Neural cell (in vitro differentiated cells): ENCODE measurements at regions not wholly inside any gene's neighbourhood (a gene's known extent, or its start where the extent isn't known, plus 50 kb on each side); places are given as distances from the start of the nearest gene placed in this dataset.

Experiments used
- CTCF ChIP-seq: fragments of 450-650 bp; IDR thresholded peaks from 2 replicates; pipeline ENCODE4 v1.5.1; 2014; ENCODE audit warnings: antibody characterized with exemption, mild to moderate bottlenecking, moderate library complexity; ENCODE audit not compliant: poor library complexity, severe bottlenecking
- EZH2 ChIP-seq: fragments of 200-600, 300-800 bp; shearing (Covaris generic), sonication (generic); IDR thresholded peaks from 2 replicates; pipeline ENCODE4 v1.6.1; 2014; ENCODE audit warnings: antibody characterized with exemption, low read length, borderline replicate concordance, mild to moderate bottlenecking; ENCODE audit not compliant: insufficient read depth, poor library complexity, severe bottlenecking
- POLR2AphosphoS5 ChIP-seq: IDR thresholded peaks from 2 replicates; pipeline ENCODE4 v1.6.1; 2012
- RAD21 ChIP-seq: fragments of 450-650 bp; conservative IDR thresholded peaks from 2 replicates; pipeline ENCODE4 v1.6.1; 2014; ENCODE audit warnings: antibody characterized with exemption, mild to moderate bottlenecking, moderate library complexity

GRCh38 chr10:78617631-78618030 lies 451.1 kb upstream of the ZMIZ1 start:
- TF ChIP-seq EZH2 (no peak), CTCF (no peak), POLR2AphosphoS5 (no peak), RAD21 (no peak)
